ENCODE measurements at regions not wholly inside any gene's neighbourhood (a gene's known extent, or its start where the extent isn't known, plus 50 kb on each side); places are given as distances from the start of the nearest gene placed in this dataset.

- Histone ChIP-seq H3F3A (ENCODE audit: low read depth) (no peaks in the 10 kb centered on the region), H3K4me3 (ENCODE audit: low read length, poor library complexity, severe bottlenecking) (no peak overlapping the region), H3K4me1 (ENCODE audit: insufficient read depth, low read length, poor library complexity, severe bottlenecking) (no peaks in the 10 kb centered on the region), H3K4me2 (ENCODE audit: low read depth, low read length, poor library complexity, severe bottlenecking) (no peak overlapping the region), H3K36me3 (ENCODE audit: insufficient read depth, low read length) (no peaks in the 10 kb centered on the region), H4K20me1 (ENCODE audit: insufficient read depth, low read length, poor library complexity, severe bottlenecking) (no peaks in the 10 kb centered on the region), H2AFZ (ENCODE audit: low read length) (no peak overlapping the region), H3K9me2 (replicated peaks; ENCODE audit: low read depth, low read length) (no peaks in the 10 kb centered on the region), H3K9ac (ENCODE audit: low read depth, low read length, poor library complexity, severe bottlenecking) (no peak overlapping the region), H3K79me2 (ENCODE audit: insufficient read depth, low read length) (no peaks in the 10 kb centered on the region), H3K27me3 (ENCODE audit: insufficient read depth, low read length, poor library complexity, severe bottlenecking) (no peaks in the 10 kb centered on the region), H3K9me3 (ENCODE audit: insufficient read depth, low read depth, low read length) (peaks cover 3% of the 10 kb centered on the region; the same call in 1 of the 2 replicates)
- TF ChIP-seq CTCF (conservative IDR thresholded peaks at IDR 0.05; ENCODE audit: low read length): no peak
Measured at GRCh38 chr10:84768132-84768531, 439.7 kb downstream of the CCSER2 start.

GRCh38 chr10:84770824-84771223 lies 442.4 kb downstream of the CCSER2 start:
- Histone ChIP-seq H3K4me1 (ENCODE audit: insufficient read depth, low read length, poor library complexity, severe bottlenecking) (no peaks in the 10 kb centered on the region), H3K9me3 (ENCODE audit: insufficient read depth, low read depth, low read length) (no peaks in the 10 kb centered on the region; the same call in 1 of the 2 replicates), H3K36me3 (ENCODE audit: insufficient read depth, low read length) (no peaks in the 10 kb centered on the region), H3K4me2 (ENCODE audit: low read depth, low read length, poor library complexity, severe bottlenecking) (no peak overlapping the region), H3F3A (ENCODE audit: low read depth) (no peaks in the 10 kb centered on the region), H3K9ac (ENCODE audit: low read depth, low read length, poor library complexity, severe bottlenecking) (no peak overlapping the region), H3K4me3 (ENCODE audit: low read length, poor library complexity, severe bottlenecking) (no peak overlapping the region), H4K20me1 (ENCODE audit: insufficient read depth, low read length, poor library complexity, severe bottlenecking) (no peaks in the 10 kb centered on the region), H3K9me2 (replicated peaks; ENCODE audit: low read depth, low read length) (no peaks in the 10 kb centered on the region), H2AFZ (ENCODE audit: low read length) (no peak overlapping the region), H3K79me2 (ENCODE audit: insufficient read depth, low read length) (no peaks in the 10 kb centered on the region), H3K27me3 (ENCODE audit: insufficient read depth, low read length, poor library complexity, severe bottlenecking) (no peaks in the 10 kb centered on the region)
- TF ChIP-seq EZH2phosphoT487 (IDR thresholded peaks at IDR 0.05; ENCODE audit: borderline replicate concordance): no peak
- TF ChIP-seq CTCF (conservative IDR thresholded peaks at IDR 0.05; ENCODE audit: low read length): no peak

GRCh38 chr10:84783386-84783785 lies 455.0 kb downstream of the CCSER2 start:
- H3F3A ChIP-seq (ENCODE audit: low read depth): no peaks in the 10 kb centered on the region
- no peaks in the 10 kb centered on the region for H3K4me1 ChIP-seq (ENCODE audit: insufficient read depth, low read length, poor library complexity, severe bottlenecking)
- no peak overlapping the region for H3K4me3 ChIP-seq (ENCODE audit: low read length, poor library complexity, severe bottlenecking)
- H4K20me1 ChIP-seq (ENCODE audit: insufficient read depth, low read length, poor library complexity, severe bottlenecking): no peaks in the 10 kb centered on the region
- H3K79me2 ChIP-seq (ENCODE audit: insufficient read depth, low read length): no peaks in the 10 kb centered on the region
- no peak overlapping the region for H2AFZ ChIP-seq (ENCODE audit: low read length)
- no peaks in the 10 kb centered on the region for H3K27me3 ChIP-seq (ENCODE audit: insufficient read depth, low read length, poor library complexity, severe bottlenecking)
- TF ChIP-seq CTCF (conservative IDR thresholded peaks at IDR 0.05; ENCODE audit: low read length): peak; percentile 77
- TF ChIP-seq EZH2phosphoT487 (IDR thresholded peaks at IDR 0.05; ENCODE audit: borderline replicate concordance): no peak
- no peaks in the 10 kb centered on the region for H3K36me3 ChIP-seq (ENCODE audit: insufficient read depth, low read length)
- H3K9me3 ChIP-seq (ENCODE audit: insufficient read depth, low read depth, low read length): no peaks in the 10 kb centered on the region
- no peaks in the 10 kb centered on the region for H3K9me2 ChIP-seq (replicated peaks; ENCODE audit: low read depth, low read length)
- no peak overlapping the region for H3K4me2 ChIP-seq (ENCODE audit: low read depth, low read length, poor library complexity, severe bottlenecking)
- no peak overlapping the region for H3K9ac ChIP-seq (ENCODE audit: low read depth, low read length, poor library complexity, severe bottlenecking)

Measured in Loucy (cell line).